Urinary bladder (tissue), 3 donors: ENCODE measurements at regions not wholly inside any gene's neighbourhood (a gene's known extent, or its start where the extent isn't known, plus 50 kb on each side); places are given as distances from the start of the nearest gene placed in this dataset.

Source experiments
- DNase-seq: peaks from one replicate; pipeline ENCODE4 v3.0.0-alpha.2; 2015; ENCODE audit errors: extremely low spot score
- H3K27ac ChIP-seq: one replicate; pipeline ENCODE4 v1.5.1; 2013; ENCODE audit warnings: low read depth, mild to moderate bottlenecking, moderate library complexity
- H3K36me3 ChIP-seq: one replicate; pipeline ENCODE4 v1.6.1; 2013; ENCODE audit warnings: mild to moderate bottlenecking, moderate library complexity; ENCODE audit not compliant: insufficient read depth
- H3K4me1 ChIP-seq: one replicate; pipeline ENCODE4 v1.6.1; 2013; ENCODE audit warnings: mild to moderate bottlenecking, moderate library complexity; ENCODE audit not compliant: insufficient read depth
- H3K4me3 ChIP-seq: one replicate; pipeline ENCODE4 v1.5.1; 2013; ENCODE audit warnings: low read depth, low read length
- WGBS: extraction: QIAGEN DNeasy Blood & Tissue Kit; methylation state at CpG from one replicate; pipeline ENCODE4 v1.1.7; 2013; 5-methylcytosine and 5-hydroxymethylcytosine counted together
- donor health status: healthy with polysubstance abuse.
- donor health status: healthy.

GRCh38 chr4:36863601-36864000 is 380.9 kb upstream of the NWD2 start:
- no peak overlapping the region for H3K27ac ChIP-seq
- H3K36me3 ChIP-seq, result no peaks in the 10 kb centered on the region
- H3K4me1 ChIP-seq, result no peaks in the 10 kb centered on the region
- H3K4me3 ChIP-seq, result no peak overlapping the region
- no peak for DNase-seq
- WGBS, result 88% methylated on average over 2 of the region's 2 CpGs

DNA sequence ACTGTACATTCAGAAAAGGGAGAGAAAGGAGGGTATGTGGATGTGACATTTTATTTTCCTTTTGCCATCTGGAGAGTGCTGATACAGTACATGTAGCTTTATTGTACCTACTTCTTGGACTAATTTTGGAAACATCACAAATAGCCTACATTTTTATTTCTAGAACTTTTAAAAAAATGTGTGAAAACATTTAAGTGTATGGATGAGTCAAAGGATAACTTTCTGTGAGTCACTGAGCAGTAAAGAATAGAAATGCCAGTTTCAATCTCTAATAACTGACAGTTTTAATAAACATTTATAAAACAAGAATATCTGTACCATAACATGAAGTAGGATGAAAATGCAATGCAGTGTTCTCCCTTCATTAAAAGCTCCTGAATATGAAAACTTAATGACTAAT is 374.4 kb upstream of the NWD2 start:
- Histone ChIP-seq H3K27ac (no peak overlapping the region), H3K36me3 (no peaks in the 10 kb centered on the region), H3K4me1 (no peaks in the 10 kb centered on the region), H3K4me3 (no peak overlapping the region)
- DNase-seq, result no peak

- 81% methylated on average over 1 of the region's 1 CpG for WGBS
- Histone ChIP-seq H3K4me1 (no peaks in the 10 kb centered on the region), H3K27ac (no peak overlapping the region), H3K4me3 (no peak overlapping the region), H3K36me3 (no peaks in the 10 kb centered on the region)
- no peak for DNase-seq
These were observed 371.9 kb upstream of the NWD2 start for GRCh38 chr4:36872679-36873078.

DNA sequence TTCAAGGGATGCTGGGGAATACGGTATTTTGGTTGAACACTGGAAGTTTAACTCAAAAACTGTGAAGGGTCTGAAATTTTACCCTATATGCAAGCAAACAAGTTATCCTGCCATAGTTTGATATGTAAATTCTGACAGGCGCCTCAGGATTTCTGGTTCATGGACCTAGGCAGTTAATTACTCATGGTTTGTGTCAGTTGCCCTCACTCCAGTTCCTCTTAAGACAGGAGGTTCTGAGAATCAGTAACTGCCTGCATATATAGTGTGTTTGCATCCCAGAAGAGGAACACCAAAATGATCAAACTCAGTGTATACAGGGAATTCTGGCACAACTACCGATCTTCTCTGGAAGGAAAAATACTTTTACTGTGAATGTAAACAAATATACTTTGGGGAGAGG is 360.4 kb upstream of the NWD2 start:
- 70% methylated on average over 3 of the region's 3 CpGs for WGBS
- H3K4me3 ChIP-seq, result no peak overlapping the region
- H3K27ac ChIP-seq, result no peak overlapping the region
- no peaks in the 10 kb centered on the region for H3K36me3 ChIP-seq
- no peak for DNase-seq
- no peaks in the 10 kb centered on the region for H3K4me1 ChIP-seq

- Histone ChIP-seq H3K4me3 (no peak overlapping the region), H3K36me3 (no peaks in the 10 kb centered on the region), H3K27ac (no peak overlapping the region), H3K4me1 (no peaks in the 10 kb centered on the region)
- WGBS, result 50% methylated on average over 2 of the region's 2 CpGs
- no peak for DNase-seq
These were observed 352.6 kb upstream of the NWD2 start for GRCh38 chr4:36891971-36892370.

GRCh38 chr4:36900446-36900987 is 344.0 kb upstream of the NWD2 start:
- Histone ChIP-seq H3K27ac (no peak overlapping the region), H3K4me1 (no peaks in the 10 kb centered on the region), H3K4me3 (no peak overlapping the region), H3K36me3 (no peaks in the 10 kb centered on the region)
- DNase-seq, result no peak
- 90% methylated on average over 4 of the region's 4 CpGs for WGBS

DNA sequence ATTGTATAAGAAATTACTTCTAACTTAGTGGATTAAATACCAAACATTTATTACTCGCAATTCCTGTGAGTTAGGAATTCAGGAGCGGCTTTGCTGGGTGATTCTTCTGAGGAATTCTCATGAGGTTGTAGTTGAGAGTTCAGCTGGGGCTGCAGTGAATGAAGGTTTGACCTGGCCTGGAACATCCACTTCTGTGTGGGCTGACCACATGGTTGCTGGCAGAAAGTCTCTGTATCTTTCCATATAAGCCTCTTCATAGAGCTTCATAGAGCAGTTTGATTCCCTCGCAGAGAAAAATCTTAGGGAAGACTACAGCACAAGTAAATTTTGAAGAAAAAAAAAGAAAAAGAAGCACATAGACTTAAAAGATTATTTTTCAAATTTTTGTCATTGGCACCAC is 339.7 kb upstream of the NWD2 start:
- no peak overlapping the region for H3K4me3 ChIP-seq
- WGBS, result 85% methylated on average over 3 of the region's 3 CpGs

DNA sequence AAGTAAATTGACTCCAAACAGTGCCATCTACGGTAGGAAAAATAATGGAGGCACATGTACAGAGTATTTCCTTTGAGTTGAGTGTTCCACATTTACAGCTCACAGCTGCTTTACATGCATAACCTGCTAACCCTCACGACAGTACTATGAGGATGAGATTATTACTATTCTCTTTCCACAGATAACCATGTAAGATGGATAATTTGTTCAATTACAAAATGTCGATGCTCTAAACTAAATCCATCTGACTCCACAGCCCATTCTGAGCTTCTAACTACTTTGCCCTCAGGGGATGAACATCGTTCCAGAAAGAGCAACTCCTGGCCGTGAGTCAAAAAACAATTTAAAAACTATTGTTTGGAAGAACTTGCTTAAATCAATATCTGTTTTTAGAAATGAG is 330.4 kb upstream of the NWD2 start:
- no peak overlapping the region for H3K4me3 ChIP-seq

More for the DNA sequence above, 339.7 kb upstream of the NWD2 start:
- Histone ChIP-seq H3K4me1 (no peaks in the 10 kb centered on the region), H3K27ac (no peak overlapping the region), H3K36me3 (no peaks in the 10 kb centered on the region)
- DNase-seq, result no peak

GRCh38 chr4:36915717-36916116 is 328.8 kb upstream of the NWD2 start:
- Histone ChIP-seq H3K4me3 (no peak overlapping the region), H3K4me1 (no peaks in the 10 kb centered on the region), H3K27ac (no peak overlapping the region), H3K36me3 (no peaks in the 10 kb centered on the region)
- DNase-seq, result no peak
- 50% methylated on average over 2 of the region's 2 CpGs for WGBS

More for the DNA sequence above, 330.4 kb upstream of the NWD2 start:
- Histone ChIP-seq H3K4me1 (no peaks in the 10 kb centered on the region), H3K27ac (no peak overlapping the region), H3K36me3 (no peaks in the 10 kb centered on the region)
- WGBS, result 47% methylated on average over 5 of the region's 5 CpGs
- DNase-seq, result no peak

DNA sequence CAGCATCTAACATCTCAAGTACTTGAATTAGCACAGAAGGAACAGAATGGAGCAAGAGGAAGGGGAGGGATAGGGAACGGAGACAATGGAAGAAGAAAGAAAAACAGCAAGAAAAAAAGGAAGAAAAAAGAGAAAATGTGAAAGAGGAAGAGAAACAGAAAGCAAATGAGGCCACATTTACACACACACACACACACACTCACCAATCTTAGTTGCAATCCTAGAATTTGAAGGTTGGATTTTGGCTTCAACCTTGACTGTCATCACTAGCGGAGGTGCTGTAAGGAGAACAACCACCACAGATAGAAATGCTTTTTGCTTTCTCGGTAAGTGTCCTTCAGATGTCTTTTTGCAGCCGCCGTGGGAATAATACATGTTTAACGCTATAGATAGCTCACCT is 327.1 kb upstream of the NWD2 start:
- Histone ChIP-seq H3K27ac (no peak overlapping the region), H3K4me3 (no peak overlapping the region), H3K36me3 (no peaks in the 10 kb centered on the region), H3K4me1 (no peaks in the 10 kb centered on the region)
- WGBS, result 92% methylated on average over 6 of the region's 6 CpGs
- DNase-seq, result no peak

DNA sequence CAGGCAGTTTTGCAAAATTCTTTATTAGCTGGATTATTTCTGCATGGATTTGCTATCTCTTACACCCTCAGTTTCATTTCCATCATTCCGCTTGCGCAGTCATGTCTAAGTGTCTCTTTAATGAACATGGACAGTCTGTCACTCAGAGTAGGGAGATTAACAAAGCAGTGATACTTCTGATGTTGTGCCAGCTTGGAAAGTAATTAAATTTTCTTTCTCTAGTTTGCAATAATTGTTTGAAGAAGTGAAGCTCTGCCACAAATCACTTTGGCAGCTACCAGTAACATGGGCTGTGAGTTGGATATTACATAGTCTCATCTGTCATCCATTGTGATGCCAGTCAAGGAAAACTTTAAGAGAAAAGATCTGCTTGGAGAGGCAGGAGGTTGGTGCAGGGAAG is 324.8 kb upstream of the NWD2 start:
- WGBS, result 72% methylated on average over 2 of the region's 2 CpGs

DNA sequence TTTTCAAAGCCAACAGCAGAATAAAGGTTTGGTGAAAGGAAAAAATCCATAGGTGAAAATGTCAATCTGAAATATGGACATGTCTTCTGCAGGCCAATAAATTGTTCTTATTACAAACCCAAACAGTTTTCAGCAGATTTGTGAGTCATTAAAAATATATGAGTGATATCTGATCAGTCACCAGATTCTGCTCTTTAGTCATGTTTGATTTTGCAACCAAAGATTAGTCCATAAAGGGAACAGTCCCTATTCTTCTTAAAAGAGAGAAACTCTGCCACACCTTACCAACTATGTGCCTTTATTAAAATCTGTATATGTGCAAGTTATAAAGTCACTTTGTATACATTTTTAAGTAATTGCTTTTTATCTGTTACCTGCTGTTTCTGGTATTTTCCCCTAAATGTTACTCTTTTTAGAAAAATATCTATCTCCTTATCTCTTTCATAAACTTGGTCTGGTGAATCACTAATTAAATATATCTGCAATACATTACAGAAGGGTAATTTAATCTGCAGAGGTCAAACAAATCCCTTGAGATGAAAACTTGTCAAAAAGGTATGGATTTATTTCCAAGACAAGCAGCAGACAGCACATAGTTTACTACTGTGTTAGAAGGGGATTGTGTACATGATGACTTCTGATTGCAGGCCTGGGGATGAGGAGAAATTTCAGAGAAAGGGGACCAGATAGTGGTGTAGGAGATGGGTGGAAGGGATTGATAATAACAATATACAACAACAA is 322.9 kb upstream of the NWD2 start:
- no peak for DNase-seq
- Histone ChIP-seq H3K27ac (no peak overlapping the region), H3K4me3 (no peak overlapping the region), H3K4me1 (no peaks in the 10 kb centered on the region), H3K36me3 (no peaks in the 10 kb centered on the region)

More for the DNA sequence above, 324.8 kb upstream of the NWD2 start:
- no peaks in the 10 kb centered on the region for H3K4me1 ChIP-seq
- H3K27ac ChIP-seq, result no peak overlapping the region
- H3K4me3 ChIP-seq, result no peak overlapping the region
- H3K36me3 ChIP-seq, result no peaks in the 10 kb centered on the region
- no peak for DNase-seq

DNA sequence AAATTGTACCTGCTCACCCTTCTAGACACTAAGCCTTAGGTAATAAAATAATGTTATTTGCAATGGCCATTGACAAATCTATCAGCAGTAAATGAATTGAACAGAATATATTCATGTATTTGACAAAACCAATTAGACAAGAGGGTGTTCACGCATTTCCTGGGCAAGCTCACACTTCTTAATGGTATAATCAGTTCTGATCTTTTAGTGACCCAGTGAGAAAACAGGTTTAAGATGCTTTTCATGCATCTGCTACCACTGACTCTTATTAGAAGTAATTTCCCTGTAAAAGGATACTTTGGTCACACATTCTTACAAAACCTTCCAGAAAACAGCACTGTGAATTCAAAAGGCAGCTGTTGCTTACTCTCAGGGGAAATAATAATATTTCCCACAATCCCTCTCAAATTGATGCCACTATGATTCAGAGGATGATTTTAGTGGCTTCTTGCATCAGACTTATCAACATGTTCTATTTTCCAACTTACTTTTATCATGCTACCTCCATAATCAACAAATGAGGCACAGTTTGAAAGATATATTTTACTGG is 313.9 kb upstream of the NWD2 start:
- 89% methylated on average over 1 of the region's 1 CpG for WGBS

DNA sequence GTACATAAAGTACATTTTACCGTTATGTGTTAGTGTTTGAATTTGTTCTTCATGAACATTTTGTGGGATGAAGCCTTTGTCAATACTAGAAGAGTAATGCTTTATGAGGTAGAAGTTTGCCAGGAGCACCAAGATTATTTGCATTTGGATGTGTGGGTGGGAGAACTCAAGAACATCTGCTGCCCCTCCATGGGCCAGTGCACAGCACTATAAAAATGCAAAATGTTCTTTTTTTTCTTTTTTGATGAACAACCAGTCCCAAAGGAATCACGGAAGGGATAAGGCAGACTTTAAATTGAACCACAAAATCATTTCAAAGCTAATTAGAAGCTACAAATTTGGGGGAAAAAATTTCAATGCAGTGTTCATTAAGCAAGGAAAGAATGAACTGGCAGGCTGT is 300.3 kb upstream of the NWD2 start:
- 82% methylated on average over 2 of the region's 2 CpGs for WGBS
- H3K36me3 ChIP-seq, result no peaks in the 10 kb centered on the region

More for the DNA sequence above, 313.9 kb upstream of the NWD2 start:
- Histone ChIP-seq H3K27ac (no peak overlapping the region), H3K4me1 (no peaks in the 10 kb centered on the region), H3K36me3 (no peaks in the 10 kb centered on the region), H3K4me3 (no peak overlapping the region)
- no peak for DNase-seq

More for the DNA sequence above, 300.3 kb upstream of the NWD2 start:
- Histone ChIP-seq H3K4me1 (no peaks in the 10 kb centered on the region), H3K4me3 (no peak overlapping the region), H3K27ac (no peak overlapping the region)
- DNase-seq, result no peak
